Ammon's horn (tissue), 1 donor: ENCODE measurements at regions not wholly inside any gene's neighbourhood (a gene's known extent, or its start where the extent isn't known, plus 50 kb on each side); places are given as distances from the start of the nearest gene placed in this dataset.
A peak's percentile ranks its signal among the peaks of the same experiment; 100 is the strongest.
"Not testable (repeated sequence)": the region's sequence is repeated elsewhere in the genome, so short reads cannot be mapped to it uniquely, and the experiment has no call there.

ENCODE experiments used
- DNase-seq: peaks from one replicate; pipeline ENCODE4 v3.0.0-alpha.2; 2016; ENCODE audit warnings: low spot score

DNA sequence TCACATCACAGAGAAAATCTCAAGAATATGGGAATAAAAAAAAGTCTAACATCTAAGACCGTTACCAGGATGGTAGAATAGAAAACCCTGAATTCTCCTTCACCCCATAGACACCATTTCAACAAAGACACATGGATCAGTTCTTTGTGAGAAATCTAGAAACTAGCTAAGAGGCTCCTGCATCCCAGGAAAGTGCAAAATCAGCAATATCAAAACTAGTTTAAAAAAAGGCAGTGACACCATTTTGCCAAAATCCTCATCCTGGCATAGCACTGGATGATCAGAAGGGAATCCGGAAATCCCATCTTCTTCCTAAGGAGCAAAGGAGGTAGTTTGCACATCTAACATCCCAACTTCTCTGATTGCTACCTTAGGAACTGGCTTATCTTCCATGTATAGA, 88.9 kb upstream of the MAGEE2 start:
- no peak for DNase-seq

DNA sequence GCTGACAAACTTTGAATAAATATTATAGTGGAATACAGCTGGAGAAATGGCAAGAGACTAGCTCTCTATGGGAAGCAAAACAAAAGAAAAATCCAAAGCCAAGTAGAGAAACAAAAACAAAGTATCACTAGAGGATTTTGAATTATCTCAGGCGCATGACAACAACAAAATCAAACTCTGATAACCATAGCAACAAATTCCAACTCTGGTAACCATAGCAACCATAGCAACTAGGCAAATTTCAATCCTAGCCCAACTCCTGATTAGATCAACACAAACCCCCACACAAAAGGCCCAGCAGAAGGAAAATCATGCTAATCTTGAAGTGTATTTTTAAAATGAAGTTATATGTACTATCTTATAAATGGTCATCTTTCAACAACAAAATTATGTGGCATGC, 98.4 kb upstream of the MAGEE2 start:
- peak; percentile 6 for DNase-seq

DNA sequence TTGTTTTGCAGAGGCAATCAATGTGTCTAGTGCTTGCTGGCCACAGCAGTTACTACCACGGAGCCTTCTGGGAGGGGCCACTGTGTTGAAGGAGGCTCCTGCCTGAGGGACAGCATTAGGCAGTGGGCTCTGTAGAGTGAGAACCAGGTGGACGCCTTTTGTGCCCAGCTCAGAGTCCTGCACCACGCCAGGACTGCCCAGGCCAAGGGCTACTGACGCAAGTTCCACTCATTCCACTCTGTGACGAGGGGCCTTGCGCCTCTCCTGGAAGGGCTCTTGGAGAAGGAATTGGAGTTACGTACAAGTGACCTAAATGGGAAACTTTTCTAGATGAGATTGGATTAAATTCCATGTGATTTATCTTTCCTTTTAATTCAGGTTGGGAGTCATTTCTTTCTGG, 102.8 kb upstream of the MAGEE2 start:
- no peak for DNase-seq

DNA sequence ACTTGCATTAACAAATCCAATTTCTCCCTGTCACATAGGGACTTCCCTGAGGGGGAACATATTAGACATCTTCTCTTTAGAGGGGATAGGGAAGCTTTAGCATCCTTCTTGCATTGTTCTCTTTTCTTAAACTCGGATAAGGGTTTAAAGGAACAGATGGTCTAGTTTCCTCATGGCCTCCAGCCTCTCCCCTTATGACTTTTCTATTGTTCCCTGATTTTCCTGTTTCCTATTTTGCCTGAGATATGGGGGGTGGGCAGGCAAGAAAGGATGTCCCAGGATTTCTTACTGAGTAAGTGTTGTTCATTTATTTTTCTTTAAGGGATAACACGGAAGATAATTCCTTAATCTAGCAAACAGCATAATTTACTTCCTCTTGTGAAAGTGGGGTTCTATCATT, 107.7 kb upstream of the MAGEE2 start:
- DNase-seq: no peak

DNA sequence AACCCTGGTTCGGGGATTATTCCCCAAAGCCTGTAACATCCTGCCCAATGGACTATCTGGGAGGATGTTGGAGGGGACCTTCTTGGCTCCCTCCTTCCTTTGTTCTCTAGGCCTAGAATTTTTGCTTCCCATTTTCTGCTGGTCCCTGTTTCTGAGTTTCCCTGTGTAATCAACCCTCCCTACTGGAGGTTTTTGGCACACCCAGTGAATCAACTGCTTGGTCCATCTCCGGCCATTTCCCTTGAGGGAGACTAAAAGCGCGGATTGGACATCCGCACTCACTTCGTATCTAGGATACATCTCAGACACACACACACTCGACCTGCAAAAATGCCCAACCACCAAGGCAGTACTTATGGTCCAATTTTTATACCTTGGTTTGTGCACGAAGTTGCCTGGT, 108.2 kb upstream of the MAGEE2 start:
- no peak for DNase-seq

DNA sequence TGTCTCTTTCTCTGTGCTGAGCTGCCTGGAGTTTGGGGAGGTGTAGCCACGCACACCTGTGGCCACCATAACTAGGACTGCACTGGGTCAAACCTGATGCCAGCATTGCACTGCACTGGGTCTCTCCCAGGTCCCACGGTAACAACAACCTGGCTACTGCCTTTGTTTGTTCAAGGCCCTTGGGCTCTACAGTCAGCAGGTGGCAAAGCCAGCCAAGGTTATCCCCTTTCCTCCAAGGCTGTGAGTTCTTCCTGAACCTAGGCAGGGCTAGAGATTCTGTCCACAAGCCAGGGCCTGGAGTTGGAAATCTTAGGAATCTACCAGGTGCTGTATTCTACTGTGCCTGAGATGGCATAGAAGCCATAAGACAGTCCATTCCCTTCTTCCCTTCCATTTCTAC, 126.7 kb upstream of the MAGEE2 start:
- no peak for DNase-seq

DNA sequence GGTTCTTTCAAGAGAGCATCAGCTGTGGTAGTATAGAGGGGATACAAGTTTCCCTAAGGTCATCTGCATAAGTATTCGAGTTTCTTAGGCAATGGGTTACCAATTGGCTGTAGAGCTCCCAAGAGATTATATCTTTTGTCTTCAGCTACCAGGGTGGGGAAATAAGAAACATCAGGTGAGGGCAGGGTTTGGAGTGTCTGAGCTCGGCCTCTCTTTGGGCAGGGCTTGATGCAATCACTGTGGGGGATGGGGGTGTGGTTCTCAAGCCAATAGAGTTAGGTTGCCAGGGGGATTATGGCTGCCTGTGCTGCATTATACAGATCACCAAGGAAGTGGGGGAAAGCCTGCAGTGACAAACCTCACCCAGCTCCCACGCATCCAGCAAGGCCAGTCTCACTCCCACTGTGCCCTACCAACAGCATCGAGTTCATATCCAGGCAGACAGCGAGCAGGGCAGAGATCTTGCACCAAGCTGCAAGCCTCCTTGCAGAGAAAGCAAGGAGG, 172.1 kb upstream of the MAGEE2 start:
- no peak for DNase-seq

DNA sequence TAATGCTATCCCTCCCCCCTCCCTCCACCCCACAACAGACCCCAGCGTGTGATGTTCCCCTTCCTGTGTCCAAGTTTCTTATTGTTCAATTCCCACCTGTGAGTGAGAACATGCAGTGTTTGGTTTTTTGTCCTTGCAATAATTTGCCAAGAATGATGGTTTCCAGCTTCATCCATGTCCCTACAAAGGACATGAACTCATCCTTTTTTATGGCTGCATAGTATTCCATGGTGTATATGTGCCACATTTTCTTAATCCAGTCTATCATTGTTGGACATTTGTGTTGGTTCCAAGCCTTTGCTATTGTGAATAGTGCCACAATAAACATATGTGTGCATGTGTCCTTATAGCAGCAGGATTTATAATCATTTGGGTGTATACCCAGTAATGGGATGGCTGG, 176.3 kb upstream of the MAGEE2 start:
- DNase-seq: not testable (repeated sequence)

DNA sequence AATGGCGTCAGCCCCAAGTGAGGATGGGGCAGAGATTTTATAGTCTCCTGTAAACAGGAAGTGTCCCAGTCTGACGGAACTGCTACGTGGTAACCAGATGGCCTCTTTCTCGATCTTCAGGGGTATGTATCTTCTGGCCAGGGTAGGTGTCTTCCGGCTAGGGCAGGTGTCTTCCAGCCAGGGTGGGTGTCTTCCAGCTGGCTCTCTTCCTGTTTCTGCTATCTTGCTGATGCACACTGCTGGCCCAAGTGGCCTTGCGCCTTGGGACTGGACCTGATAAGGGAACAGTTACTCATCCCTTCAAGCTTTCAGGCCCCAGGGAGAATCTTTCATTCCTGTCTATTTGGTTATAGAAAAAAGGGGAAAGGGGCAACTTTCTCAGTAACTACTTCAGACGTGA, 178.7 kb upstream of the MAGEE2 start:
- DNase-seq: no peak

DNA sequence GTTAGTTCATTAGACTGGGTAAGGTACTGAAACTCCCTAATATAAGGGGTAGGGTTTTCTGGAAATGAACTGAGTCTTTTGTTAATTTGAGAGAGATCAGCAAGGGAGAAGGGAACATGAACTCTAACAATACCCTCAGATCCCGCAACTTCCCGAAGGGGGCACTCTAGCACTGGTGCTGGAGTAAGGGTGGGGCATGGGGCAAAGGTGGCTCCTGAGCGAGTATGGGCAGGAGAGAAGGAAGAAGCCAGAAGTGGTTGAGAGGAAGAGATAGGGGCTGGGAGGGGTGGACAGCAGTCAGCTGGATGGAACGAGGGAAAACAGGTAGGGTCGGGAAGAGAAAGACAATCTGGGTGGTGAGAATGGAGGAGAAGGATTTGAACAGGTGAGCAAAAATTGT, 183.2 kb upstream of the MAGEE2 start:
- DNase-seq: no peak

DNA sequence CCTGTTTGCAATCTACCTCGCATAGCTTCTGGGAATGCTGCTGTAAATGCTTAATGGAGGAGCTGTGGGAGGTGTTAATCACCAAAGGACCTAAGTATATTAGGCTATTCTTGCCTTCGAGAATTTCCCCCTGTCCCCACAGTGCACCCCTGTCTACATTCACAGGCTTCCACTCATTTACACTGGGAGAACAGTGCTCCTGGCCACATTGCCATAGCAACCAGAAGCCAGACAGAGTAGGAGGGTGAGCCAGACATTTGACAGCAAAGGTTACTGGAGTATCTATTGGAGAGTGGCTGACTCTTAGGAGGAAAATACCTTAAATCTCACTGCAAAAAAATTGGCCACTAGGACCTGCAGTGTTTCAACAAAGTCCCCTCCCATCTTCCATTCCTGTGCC, 185.9 kb upstream of the PBDC1 start:
- no peak for DNase-seq

DNA sequence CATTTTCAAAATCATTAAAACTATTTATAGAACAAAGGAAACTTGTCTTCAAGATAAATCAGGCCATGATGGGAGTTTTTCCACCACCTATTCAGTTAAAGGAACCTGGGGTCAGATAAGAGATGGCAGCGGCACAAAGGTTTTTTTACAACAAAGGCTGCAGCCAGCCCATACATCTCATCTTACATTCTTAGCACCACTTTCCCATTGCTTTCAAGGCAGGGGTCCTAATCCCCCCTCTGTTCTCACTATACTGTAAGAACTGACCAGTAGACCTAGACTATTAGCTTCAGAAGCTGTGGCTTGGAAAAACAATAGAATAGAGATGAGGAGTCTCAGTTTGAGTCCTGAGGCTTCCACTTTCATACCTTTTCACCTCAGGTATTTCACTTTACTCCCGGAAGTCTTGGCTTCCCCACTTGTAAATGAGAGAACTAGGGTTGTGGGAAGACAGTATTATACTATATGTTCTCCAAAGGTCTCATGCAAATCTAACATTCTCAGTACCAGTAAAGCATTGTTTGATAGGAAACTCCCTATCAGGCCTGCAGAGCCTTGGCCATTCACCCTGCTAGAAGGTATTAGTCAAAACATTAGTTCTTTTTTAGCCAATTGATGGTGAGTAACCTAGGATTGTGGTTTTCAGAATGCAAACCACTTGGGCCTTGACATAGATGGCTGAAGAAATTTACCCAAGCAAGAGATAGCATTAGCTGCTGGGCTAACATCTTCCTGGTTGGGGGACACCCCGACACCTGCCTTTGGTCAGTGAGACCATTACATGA, 182.9 kb upstream of the PBDC1 start:
- DNase-seq: no peak

DNA sequence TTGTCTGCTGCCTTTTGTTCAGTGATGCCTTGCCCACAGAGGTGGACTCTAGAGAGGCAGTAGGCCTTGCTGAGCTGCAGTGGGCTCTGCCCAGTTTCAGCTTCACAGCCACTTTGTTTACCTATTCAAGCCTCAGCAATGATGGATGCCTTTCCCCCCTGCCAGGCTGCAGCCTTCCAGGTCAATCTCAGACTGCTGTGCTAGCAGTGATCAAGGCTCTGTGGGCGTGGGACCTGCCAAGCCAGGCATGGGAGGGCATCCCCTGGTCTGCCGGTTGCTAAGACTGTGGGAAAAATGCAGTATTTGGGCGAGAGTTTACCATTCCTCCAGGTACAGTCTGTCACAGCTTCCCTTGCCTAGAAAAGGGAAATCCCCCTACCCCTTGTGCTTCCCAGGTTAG, 175.2 kb upstream of the PBDC1 start:
- no peak for DNase-seq

DNA sequence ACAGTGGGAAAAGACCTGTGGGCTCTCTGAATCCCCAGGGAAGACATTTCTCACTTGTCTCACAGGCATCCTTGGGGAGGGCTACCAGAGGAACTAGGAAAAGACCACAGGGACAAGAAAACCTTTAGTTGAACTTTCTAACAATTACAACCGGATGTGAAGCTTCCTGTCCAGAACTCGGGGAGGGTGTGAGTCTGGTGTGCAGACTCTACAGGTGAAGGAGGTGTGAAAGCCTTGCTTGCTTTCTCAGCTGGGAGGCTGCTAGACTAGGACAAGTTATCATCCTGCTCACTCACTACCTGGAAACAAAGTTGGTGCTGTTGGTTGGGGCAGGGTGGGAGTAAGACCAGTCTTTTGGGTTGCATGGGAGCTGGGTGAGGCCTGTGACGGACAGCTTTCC, 158.5 kb upstream of the PBDC1 start:
- no peak for DNase-seq

DNA sequence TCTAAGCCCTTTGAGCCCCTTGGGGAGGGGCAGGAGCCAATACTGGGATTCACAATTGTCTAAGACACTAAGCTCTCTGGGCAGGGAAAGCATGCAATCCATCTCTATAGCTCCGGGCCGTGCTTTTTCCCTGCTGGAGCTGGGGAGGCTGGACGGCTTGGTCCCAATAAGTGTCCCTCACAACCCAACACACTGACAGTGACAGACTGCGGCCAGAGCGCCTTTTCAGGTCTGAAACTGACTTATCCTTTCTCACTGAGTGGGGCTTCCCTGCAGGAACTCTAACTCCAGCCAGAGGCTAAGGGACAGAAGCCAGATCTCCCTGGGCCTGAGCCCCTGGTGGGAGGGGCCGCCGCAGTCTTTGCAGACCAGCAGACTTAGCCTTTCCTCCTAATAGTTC, 146.6 kb upstream of the PBDC1 start:
- DNase-seq: no peak

DNA sequence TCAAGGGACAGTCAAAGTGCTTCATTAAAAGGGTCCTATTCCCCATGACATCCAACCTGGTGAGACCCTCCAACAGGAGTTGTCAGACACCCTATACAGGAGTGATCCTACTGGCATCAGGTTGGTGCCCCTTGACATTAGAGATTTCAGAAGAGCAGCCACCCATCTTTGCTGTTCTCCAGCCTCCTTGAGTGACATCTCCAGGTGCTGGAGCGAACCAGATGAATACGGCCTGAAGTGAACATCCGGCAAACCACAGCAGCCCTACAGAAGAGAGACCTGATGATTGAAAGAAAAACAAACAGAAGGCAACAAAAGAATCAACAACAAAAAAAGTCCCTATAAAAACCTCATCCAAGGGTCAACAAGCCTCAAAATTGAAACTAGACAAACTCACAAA, 146.1 kb upstream of the PBDC1 start:
- DNase-seq: no peak

DNA sequence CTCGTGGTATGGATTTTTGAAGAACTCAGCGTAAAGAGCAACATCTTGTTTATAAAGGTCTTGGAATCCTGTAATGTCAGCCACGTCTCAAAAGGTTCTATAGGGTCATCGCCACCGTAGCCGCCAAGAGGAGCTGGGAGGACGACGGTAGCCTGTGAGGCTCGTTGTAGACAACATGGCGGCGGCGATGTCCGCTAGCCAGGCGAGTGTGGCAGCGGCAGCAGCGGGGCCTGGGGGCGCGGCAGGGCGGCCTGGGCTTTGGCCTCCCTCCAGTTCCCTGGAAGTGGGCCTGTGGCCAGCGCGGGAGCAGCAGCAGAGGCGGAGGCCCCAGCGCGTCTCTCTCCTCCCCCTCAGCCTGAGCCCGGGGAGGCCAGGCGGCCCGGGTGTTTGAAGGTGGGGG, 143.5 kb upstream of the PBDC1 start:
- DNase-seq: no peak

DNA sequence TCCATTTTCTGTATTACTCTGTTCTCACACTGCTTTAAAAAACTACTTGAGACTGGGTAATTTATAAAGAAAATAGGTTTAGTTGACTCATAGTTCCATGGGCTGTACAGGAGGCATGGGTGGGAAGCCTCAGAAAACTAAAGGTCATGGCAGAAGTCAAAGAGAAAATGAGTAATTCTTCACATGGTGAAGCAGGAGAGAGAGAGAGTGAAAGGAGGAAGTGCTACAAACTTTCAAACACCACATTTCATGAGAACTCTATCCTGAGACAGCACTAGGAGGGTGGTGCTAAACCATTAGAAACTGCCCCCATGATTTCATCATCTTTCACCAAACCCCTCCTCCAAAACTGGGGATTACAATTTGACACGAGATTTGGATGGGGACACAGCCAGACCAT, 108.0 kb upstream of the PBDC1 start:
- DNase-seq: no peak

DNA sequence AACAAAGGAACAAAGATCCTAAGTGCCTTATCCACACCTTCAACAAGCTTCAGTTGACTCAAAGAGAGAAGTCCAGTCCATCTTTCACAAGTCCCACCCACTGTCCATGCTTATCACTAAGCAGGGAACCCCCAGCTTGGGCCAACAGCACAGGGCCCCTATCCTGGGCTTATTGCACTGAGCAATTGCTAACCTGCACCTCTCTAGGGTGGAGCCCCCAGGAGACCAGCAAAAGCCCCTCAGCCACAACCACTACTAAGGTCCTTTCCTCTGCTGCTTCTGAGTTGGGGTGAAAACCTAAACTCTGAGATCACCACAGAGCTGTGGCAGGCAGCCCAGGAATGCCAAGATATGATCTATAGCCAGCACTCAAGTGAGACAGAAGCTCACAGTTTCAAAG, 96.7 kb upstream of the PBDC1 start:
- DNase-seq: no peak

DNA sequence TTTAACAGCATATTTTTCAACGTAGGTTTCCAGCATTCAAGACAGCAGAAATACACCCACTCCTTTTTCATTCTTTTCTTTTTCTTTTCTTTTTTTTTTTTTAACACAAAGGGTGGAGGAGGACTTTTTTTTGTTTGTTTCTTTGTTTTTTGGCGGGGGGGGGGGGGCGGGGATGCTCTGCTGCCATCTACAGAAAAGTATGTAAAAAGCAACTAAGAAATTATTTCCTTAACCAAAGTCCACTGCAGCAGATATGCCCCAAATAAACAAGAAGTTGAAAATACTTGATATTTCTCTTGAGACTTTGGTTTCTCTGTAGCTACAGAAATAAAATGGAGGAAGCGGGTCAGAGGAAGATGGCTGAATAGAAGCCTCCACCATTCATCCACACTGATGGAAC, 63.2 kb upstream of the PBDC1 start:
- no peak for DNase-seq
